ENCODE measurements at regions not wholly inside any gene's neighbourhood (a gene's known extent, or its start where the extent isn't known, plus 50 kb on each side); places are given as distances from the start of the nearest gene placed in this dataset.

- ATAC-seq (no peak), DNase-seq (ENCODE audit: low spot score) (no peak)
- peaks cover 3% of the 10 kb centered on the region; the same call in 1 of the 2 replicates for H3K27me3 Mint-ChIP-seq (ENCODE audit: low read depth)
- H3K9me3 Mint-ChIP-seq = peaks cover 4% of the 10 kb centered on the region
- H3K27ac Mint-ChIP-seq = no peak overlapping the region
- TF ChIP-seq ZBTB21 (CRISPR knock-in tag; IDR thresholded peaks at IDR 0.05; ENCODE audit: borderline replicate concordance) = no peak
- H3K4me1 Mint-ChIP-seq = peaks cover 23% of the 10 kb centered on the region
- CTCF ChIA-PET = interaction anchor here (1.0 to 1.5 kb wide), 3 partner anchors 11 to 22 kb away, joined by 3 to 6 read pairs (median 3); no protein-coding TSS in a partner anchor
- H3K36me3 Mint-ChIP-seq = peaks cover 3% of the 10 kb centered on the region
- POLR2A ChIA-PET = no interaction called here
- no peak overlapping the region for H3K4me3 Mint-ChIP-seq
These were observed 138.0 kb upstream of the SMAD3 start for GRCh38 chr15:66927201-66928077.

DNA sequence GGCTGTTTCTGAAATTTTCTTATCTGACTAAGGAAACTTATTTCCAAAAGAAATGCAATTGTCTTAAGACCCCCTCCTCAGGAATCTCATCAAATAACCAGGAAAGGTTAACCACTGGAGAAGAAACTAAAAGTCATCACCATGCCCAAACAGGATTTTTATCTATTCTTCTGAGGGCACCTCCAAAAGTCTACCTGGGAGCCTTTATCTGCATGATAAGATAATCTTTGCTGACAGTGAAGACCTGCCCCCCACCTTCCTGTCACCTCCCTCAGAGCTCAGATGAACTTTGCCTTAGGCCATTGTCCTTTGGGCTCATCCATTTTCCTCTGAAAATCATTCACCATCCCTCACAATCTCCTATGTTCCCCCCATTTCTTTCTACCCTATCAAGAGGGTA is 137.3 kb upstream of the SMAD3 start:
- POLR2A ChIA-PET = no interaction called here
- peaks cover 10% of the 10 kb centered on the region for H3K9me3 Mint-ChIP-seq
- H3K36me3 Mint-ChIP-seq = peaks cover 10% of the 10 kb centered on the region
- H3K4me1 Mint-ChIP-seq = peaks cover 26% of the 10 kb centered on the region
- no peak overlapping the region for H3K4me3 Mint-ChIP-seq
- ATAC-seq (no peak), DNase-seq (ENCODE audit: low spot score) (no peak)
- CTCF ChIA-PET = interaction anchor here (1.0 to 1.5 kb wide), 3 partner anchors 12 to 22 kb away, joined by 3 to 6 read pairs (median 3); no protein-coding TSS in a partner anchor
- no peak for TF ChIP-seq JAZF1 (CRISPR knock-in tag; IDR thresholded peaks at IDR 0.05)
- TF ChIP-seq, protein P1, sequence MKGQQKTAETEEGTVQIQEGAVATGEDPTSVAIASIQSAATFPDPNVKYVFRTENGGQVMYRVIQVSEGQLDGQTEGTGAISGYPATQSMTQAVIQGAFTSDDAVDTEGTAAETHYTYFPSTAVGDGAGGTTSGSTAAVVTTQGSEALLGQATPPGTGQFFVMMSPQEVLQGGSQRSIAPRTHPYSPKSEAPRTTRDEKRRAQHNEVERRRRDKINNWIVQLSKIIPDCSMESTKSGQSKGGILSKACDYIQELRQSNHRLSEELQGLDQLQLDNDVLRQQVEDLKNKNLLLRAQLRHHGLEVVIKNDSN (CRISPR knock-in tag; IDR thresholded peaks at IDR 0.05) = no peak
- TF ChIP-seq NR2C2 (CRISPR knock-in tag; IDR thresholded peaks at IDR 0.05) = no peak
- TF ChIP-seq ATF3 (CRISPR knock-in tag; conservative IDR thresholded peaks at IDR 0.05) = no peak
- no peak for TF ChIP-seq ZNF396 (CRISPR knock-in tag; IDR thresholded peaks at IDR 0.05; ENCODE audit: borderline replicate concordance)
- H3K27me3 Mint-ChIP-seq (ENCODE audit: low read depth) = no peaks in the 10 kb centered on the region; the same call in 1 of the 2 replicates
- H3K27ac Mint-ChIP-seq = no peak overlapping the region

GRCh38 chr15:66928784-66929183 is 136.6 kb upstream of the SMAD3 start:
- ChIA-PET POLR2A (no interaction called here), CTCF (interaction anchor here (1.0 kb wide), 1 partner anchor 13 kb away, joined by 3 read pairs; no protein-coding TSS in a partner anchor)
- no peak overlapping the region for H3K4me3 Mint-ChIP-seq
- H3K9me3 Mint-ChIP-seq = peaks cover 17% of the 10 kb centered on the region
- ATAC-seq = no peak
- H3K27ac Mint-ChIP-seq = no peak overlapping the region
- DNase-seq (ENCODE audit: low spot score) = no peak
- peaks cover 26% of the 10 kb centered on the region for H3K4me1 Mint-ChIP-seq
- H3K36me3 Mint-ChIP-seq = peaks cover 17% of the 10 kb centered on the region
- no peaks in the 10 kb centered on the region for H3K27me3 Mint-ChIP-seq (ENCODE audit: low read depth)
- TF ChIP-seq FOXJ3 (CRISPR knock-in tag; IDR thresholded peaks at IDR 0.05; ENCODE audit: borderline replicate concordance) = no peak
- no peak for TF ChIP-seq ESRRA (CRISPR knock-in tag; IDR thresholded peaks at IDR 0.05; ENCODE audit: borderline replicate concordance)
- TF ChIP-seq, protein P2, sequence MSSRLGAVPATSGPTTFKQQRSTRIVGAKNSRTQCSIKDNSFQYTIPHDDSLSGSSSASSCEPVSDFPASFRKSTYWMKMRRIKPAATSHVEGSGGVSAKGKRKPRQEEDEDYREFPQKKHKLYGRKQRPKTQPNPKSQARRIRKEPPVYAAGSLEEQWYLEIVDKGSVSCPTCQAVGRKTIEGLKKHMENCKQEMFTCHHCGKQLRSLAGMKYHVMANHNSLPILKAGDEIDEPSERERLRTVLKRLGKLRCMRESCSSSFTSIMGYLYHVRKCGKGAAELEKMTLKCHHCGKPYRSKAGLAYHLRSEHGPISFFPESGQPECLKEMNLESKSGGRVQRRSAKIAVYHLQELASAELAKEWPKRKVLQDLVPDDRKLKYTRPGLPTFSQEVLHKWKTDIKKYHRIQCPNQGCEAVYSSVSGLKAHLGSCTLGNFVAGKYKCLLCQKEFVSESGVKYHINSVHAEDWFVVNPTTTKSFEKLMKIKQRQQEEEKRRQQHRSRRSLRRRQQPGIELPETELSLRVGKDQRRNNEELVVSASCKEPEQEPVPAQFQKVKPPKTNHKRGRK (CRISPR knock-in tag; IDR thresholded peaks at IDR 0.05; ENCODE audit: borderline replicate concordance) = no peak
- no peak for TF ChIP-seq ZNF263 (CRISPR knock-in tag; IDR thresholded peaks at IDR 0.05; ENCODE audit: low read depth)
- TF ChIP-seq ZNF425 (CRISPR knock-in tag; conservative IDR thresholded peaks at IDR 0.05) = no peak
- TF ChIP-seq TEAD1 (CRISPR knock-in tag; IDR thresholded peaks at IDR 0.05) = no peak
- TF ChIP-seq, protein P3, sequence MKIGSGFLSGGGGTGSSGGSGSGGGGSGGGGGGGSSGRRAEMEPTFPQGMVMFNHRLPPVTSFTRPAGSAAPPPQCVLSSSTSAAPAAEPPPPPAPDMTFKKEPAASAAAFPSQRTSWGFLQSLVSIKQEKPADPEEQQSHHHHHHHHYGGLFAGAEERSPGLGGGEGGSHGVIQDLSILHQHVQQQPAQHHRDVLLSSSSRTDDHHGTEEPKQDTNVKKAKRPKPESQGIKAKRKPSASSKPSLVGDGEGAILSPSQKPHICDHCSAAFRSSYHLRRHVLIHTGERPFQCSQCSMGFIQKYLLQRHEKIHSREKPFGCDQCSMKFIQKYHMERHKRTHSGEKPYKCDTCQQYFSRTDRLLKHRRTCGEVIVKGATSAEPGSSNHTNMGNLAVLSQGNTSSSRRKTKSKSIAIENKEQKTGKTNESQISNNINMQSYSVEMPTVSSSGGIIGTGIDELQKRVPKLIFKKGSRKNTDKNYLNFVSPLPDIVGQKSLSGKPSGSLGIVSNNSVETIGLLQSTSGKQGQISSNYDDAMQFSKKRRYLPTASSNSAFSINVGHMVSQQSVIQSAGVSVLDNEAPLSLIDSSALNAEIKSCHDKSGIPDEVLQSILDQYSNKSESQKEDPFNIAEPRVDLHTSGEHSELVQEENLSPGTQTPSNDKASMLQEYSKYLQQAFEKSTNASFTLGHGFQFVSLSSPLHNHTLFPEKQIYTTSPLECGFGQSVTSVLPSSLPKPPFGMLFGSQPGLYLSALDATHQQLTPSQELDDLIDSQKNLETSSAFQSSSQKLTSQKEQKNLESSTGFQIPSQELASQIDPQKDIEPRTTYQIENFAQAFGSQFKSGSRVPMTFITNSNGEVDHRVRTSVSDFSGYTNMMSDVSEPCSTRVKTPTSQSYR (CRISPR knock-in tag; IDR thresholded peaks at IDR 0.05) = no peak
- no peak for TF ChIP-seq RELA (CRISPR knock-in tag; IDR thresholded peaks at IDR 0.05; ENCODE audit: borderline replicate concordance)
- TF ChIP-seq, protein P4, sequence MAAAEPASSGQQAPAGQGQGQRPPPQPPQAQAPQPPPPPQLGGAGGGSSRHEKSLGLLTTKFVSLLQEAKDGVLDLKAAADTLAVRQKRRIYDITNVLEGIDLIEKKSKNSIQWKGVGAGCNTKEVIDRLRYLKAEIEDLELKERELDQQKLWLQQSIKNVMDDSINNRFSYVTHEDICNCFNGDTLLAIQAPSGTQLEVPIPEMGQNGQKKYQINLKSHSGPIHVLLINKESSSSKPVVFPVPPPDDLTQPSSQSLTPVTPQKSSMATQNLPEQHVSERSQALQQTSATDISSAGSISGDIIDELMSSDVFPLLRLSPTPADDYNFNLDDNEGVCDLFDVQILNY (CRISPR knock-in tag; IDR thresholded peaks at IDR 0.05) = no peak
- TF ChIP-seq GRHL2 (CRISPR knock-in tag; IDR thresholded peaks at IDR 0.05; ENCODE audit: insufficient replicate concordance, severe bottlenecking) = no peak
- no peak for TF ChIP-seq CREB1 (CRISPR knock-in tag; IDR thresholded peaks at IDR 0.05)
- no peak for TF ChIP-seq ZBTB21 (CRISPR knock-in tag; IDR thresholded peaks at IDR 0.05; ENCODE audit: borderline replicate concordance)
- TF ChIP-seq, protein P5, sequence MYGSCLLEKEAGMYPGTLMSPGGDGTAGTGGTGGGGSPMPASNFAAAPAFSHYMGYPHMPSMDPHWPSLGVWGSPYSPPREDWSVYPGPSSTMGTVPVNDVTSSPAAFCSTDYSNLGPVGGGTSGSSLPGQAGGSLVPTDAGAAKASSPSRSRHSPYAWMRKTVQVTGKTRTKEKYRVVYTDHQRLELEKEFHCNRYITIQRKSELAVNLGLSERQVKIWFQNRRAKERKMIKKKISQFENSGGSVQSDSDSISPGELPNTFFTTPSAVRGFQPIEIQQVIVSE (CRISPR knock-in tag; IDR thresholded peaks at IDR 0.05; ENCODE audit: borderline replicate concordance) = no peak
- TF ChIP-seq, protein P6, sequence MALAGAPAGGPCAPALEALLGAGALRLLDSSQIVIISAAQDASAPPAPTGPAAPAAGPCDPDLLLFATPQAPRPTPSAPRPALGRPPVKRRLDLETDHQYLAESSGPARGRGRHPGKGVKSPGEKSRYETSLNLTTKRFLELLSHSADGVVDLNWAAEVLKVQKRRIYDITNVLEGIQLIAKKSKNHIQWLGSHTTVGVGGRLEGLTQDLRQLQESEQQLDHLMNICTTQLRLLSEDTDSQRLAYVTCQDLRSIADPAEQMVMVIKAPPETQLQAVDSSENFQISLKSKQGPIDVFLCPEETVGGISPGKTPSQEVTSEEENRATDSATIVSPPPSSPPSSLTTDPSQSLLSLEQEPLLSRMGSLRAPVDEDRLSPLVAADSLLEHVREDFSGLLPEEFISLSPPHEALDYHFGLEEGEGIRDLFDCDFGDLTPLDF (CRISPR knock-in tag; IDR thresholded peaks at IDR 0.05) = no peak
